Activated CD4-positive, alpha-beta T cell treated with anti-CD3 and anti-CD28 coated beads, Interleukin-10, Interleukin-2, amounts not matched to agents 100 ng/mL and 50 ng/mL, durations not matched to agents 16 hours and 8 hours (primary cell): ENCODE measurements at regions not wholly inside any gene's neighbourhood (a gene's known extent, or its start where the extent isn't known, plus 50 kb on each side); places are given as distances from the start of the nearest gene placed in this dataset.
"Not testable (repeated sequence)": the region's sequence is repeated elsewhere in the genome, so short reads cannot be mapped to it uniquely, and the experiment has no call there.

Source experiments
- DNase-seq: peaks from one replicate; pipeline ENCODE4 v3.0.0-alpha.2; 2020

- no peak for DNase-seq
These were observed 259.0 kb downstream of the HNMT start for GRCh38 chr2:138223319-138223718.

- no peak for DNase-seq
These were observed 262.9 kb downstream of the HNMT start for GRCh38 chr2:138227195-138227594.

GRCh38 chr2:138228101-138228500, 263.8 kb downstream of the HNMT start:
- no peak for DNase-seq

- no peak for DNase-seq
These were observed 267.3 kb upstream of the SPOPL start for GRCh38 chr2:138234265-138234664.

- DNase-seq, result no peak
These were observed 266.5 kb upstream of the SPOPL start for GRCh38 chr2:138235041-138235440.

GRCh38 chr2:138236142-138236541, 265.4 kb upstream of the SPOPL start:
- DNase-seq, result no peak

- no peak for DNase-seq
These were observed 263.7 kb upstream of the SPOPL start for GRCh38 chr2:138237667-138238384.

GRCh38 chr2:138238908-138239307, 262.7 kb upstream of the SPOPL start:
- DNase-seq, result no peak

- no peak for DNase-seq
These were observed 261.6 kb upstream of the SPOPL start for GRCh38 chr2:138239902-138240491.

GRCh38 chr2:138243372-138243771, 258.2 kb upstream of the SPOPL start:
- DNase-seq, result no peak

- no peak for DNase-seq
These were observed 257.1 kb upstream of the SPOPL start for GRCh38 chr2:138244501-138244925.

GRCh38 chr2:138245310-138245709, 256.3 kb upstream of the SPOPL start:
- no peak for DNase-seq

GRCh38 chr2:138247302-138247701, 254.3 kb upstream of the SPOPL start:
- no peak for DNase-seq

- no peak for DNase-seq
These were observed 252.4 kb upstream of the SPOPL start for GRCh38 chr2:138249207-138249606.

GRCh38 chr2:138250843-138251320, 250.7 kb upstream of the SPOPL start:
- DNase-seq, result not testable (repeated sequence)

- no peak for DNase-seq
These were observed 249.0 kb upstream of the SPOPL start for GRCh38 chr2:138252587-138252986.

- DNase-seq, result no peak
These were observed 245.9 kb upstream of the SPOPL start for GRCh38 chr2:138255670-138256069.

GRCh38 chr2:138267161-138267901, 234.2 kb upstream of the SPOPL start:
- DNase-seq, result peak; percentile 47

GRCh38 chr2:138267902-138268254, 233.7 kb upstream of the SPOPL start:
- DNase-seq, result no peak

- no peak for DNase-seq
These were observed 231.8 kb upstream of the SPOPL start for GRCh38 chr2:138269765-138270164.

- no peak for DNase-seq
These were observed 230.1 kb upstream of the SPOPL start for GRCh38 chr2:138271467-138271866.

GRCh38 chr2:138272524-138273195, 228.9 kb upstream of the SPOPL start:
- no peak for DNase-seq

GRCh38 chr2:138273280-138273679, 228.3 kb upstream of the SPOPL start:
- not testable (repeated sequence) for DNase-seq
